ENCODE measurements at regions not wholly inside any gene's neighbourhood (a gene's known extent, or its start where the extent isn't known, plus 50 kb on each side); places are given as distances from the start of the nearest gene placed in this dataset.

GRCh38 chr5:2200261-2200950 lies 317.7 kb upstream of the IRX4 start:
- no peak for TF ChIP-seq CTCF (IDR thresholded peaks at IDR 0.05; ENCODE audit: unreplicated experiment)
- H3K9me3 Mint-ChIP-seq = peaks cover 4% of the 10 kb centered on the region
- H3K27me3 Mint-ChIP-seq (ENCODE audit: low read depth) = peaks cover 69% of the 10 kb centered on the region
- no peak for DNase-seq (ENCODE audit: low spot score in 2 of 2, unreplicated experiment in 2 of 2)
- peaks cover 6% of the 10 kb centered on the region for H3K4me1 Mint-ChIP-seq
- no peaks in the 10 kb centered on the region for H3K36me3 Mint-ChIP-seq
- H3K27ac Mint-ChIP-seq = no peak overlapping the region
- no peak overlapping the region for H3K4me3 Mint-ChIP-seq

GRCh38 chr5:2199697-2200096 lies 317.0 kb upstream of the IRX4 start:
- peaks cover 6% of the 10 kb centered on the region for H3K4me1 Mint-ChIP-seq
- DNase-seq (ENCODE audit: low spot score in 2 of 2, unreplicated experiment in 2 of 2) = no peak
- H3K36me3 Mint-ChIP-seq = no peaks in the 10 kb centered on the region
- no peak for TF ChIP-seq CTCF (IDR thresholded peaks at IDR 0.05; ENCODE audit: unreplicated experiment)
- peaks cover 4% of the 10 kb centered on the region for H3K9me3 Mint-ChIP-seq
- H3K27ac Mint-ChIP-seq = no peak overlapping the region
- H3K4me3 Mint-ChIP-seq = no peak overlapping the region
- H3K27me3 Mint-ChIP-seq (ENCODE audit: low read depth) = peaks cover 64% of the 10 kb centered on the region

- Mint-ChIP-seq H3K4me3 (no peak overlapping the region), H3K27me3 (ENCODE audit: low read depth) (peaks cover 78% of the 10 kb centered on the region), H3K36me3 (no peaks in the 10 kb centered on the region), H3K4me1 (peaks cover 14% of the 10 kb centered on the region), H3K27ac (no peak overlapping the region), H3K9me3 (peaks cover 4% of the 10 kb centered on the region)
- DNase-seq (ENCODE audit: low spot score in 2 of 2, unreplicated experiment in 2 of 2) = no peak
- no peak for TF ChIP-seq CTCF (IDR thresholded peaks at IDR 0.05; ENCODE audit: unreplicated experiment)
Observed at GRCh38 chr5:2196989-2197619, 314.4 kb upstream of the IRX4 start.

GRCh38 chr5:2196416-2196815 lies 313.7 kb upstream of the IRX4 start:
- DNase-seq (ENCODE audit: low spot score in 2 of 2, unreplicated experiment in 2 of 2) = no peak
- no peaks in the 10 kb centered on the region for H3K36me3 Mint-ChIP-seq
- H3K27ac Mint-ChIP-seq = no peak overlapping the region
- TF ChIP-seq CTCF (IDR thresholded peaks at IDR 0.05; ENCODE audit: unreplicated experiment) = no peak
- H3K27me3 Mint-ChIP-seq (ENCODE audit: low read depth) = peaks cover 79% of the 10 kb centered on the region
- no peak overlapping the region for H3K4me3 Mint-ChIP-seq
- peaks cover 14% of the 10 kb centered on the region for H3K4me1 Mint-ChIP-seq
- H3K9me3 Mint-ChIP-seq = peaks cover 4% of the 10 kb centered on the region

- DNase-seq (ENCODE audit: low spot score in 2 of 2, unreplicated experiment in 2 of 2) = no peak
- peaks cover 78% of the 10 kb centered on the region for H3K27me3 Mint-ChIP-seq (ENCODE audit: low read depth)
- H3K27ac Mint-ChIP-seq = no peak overlapping the region
- no peaks in the 10 kb centered on the region for H3K36me3 Mint-ChIP-seq
- TF ChIP-seq CTCF (IDR thresholded peaks at IDR 0.05; ENCODE audit: unreplicated experiment) = no peak
- peaks cover 4% of the 10 kb centered on the region for H3K9me3 Mint-ChIP-seq
- no peak overlapping the region for H3K4me3 Mint-ChIP-seq
- H3K4me1 Mint-ChIP-seq = peaks cover 8% of the 10 kb centered on the region
Observed at GRCh38 chr5:2194949-2195348, 312.2 kb upstream of the IRX4 start.
